HPDE6-E6E7 (cell line): ENCODE measurements at regions not wholly inside any gene's neighbourhood (a gene's known extent, or its start where the extent isn't known, plus 50 kb on each side); places are given as distances from the start of the nearest gene placed in this dataset.
"Not testable (repeated sequence)": the region's sequence is repeated elsewhere in the genome, so short reads cannot be mapped to it uniquely, and the experiment has no call there.

Experiments
- DNase-seq: peaks from one replicate; pipeline ENCODE4 v3.0.0; 2011; ENCODE audit warnings: missing footprints; ENCODE audit errors: extremely low spot score

- no peak for DNase-seq
These were observed 75.5 kb downstream of the ASB1 start for GRCh38 chr2:238502088-238502810.

GRCh38 chr2:238502956-238503791 is 76.4 kb downstream of the ASB1 start:
- DNase-seq, result no peak

- no peak for DNase-seq
These were observed 77.6 kb downstream of the ASB1 start for GRCh38 chr2:238504181-238504931.

GRCh38 chr2:238505119-238505891 is 78.6 kb downstream of the ASB1 start:
- no peak for DNase-seq

GRCh38 chr2:238505892-238506280 is 79.2 kb downstream of the ASB1 start:
- no peak for DNase-seq

GRCh38 chr2:238506371-238507068 is 79.8 kb downstream of the ASB1 start:
- DNase-seq, result no peak

- DNase-seq, result no peak
These were observed 81.1 kb downstream of the ASB1 start for GRCh38 chr2:238507836-238508235.

- no peak for DNase-seq
These were observed 82.6 kb downstream of the ASB1 start for GRCh38 chr2:238509151-238509835.

- DNase-seq, result no peak
These were observed 83.2 kb downstream of the ASB1 start for GRCh38 chr2:238509903-238510302.

- DNase-seq, result no peak
These were observed 84.3 kb downstream of the ASB1 start for GRCh38 chr2:238510911-238511613.

GRCh38 chr2:238511614-238511950 is 84.9 kb downstream of the ASB1 start:
- DNase-seq, result no peak

- DNase-seq, result no peak
These were observed 85.6 kb downstream of the ASB1 start for GRCh38 chr2:238512247-238512867.

- DNase-seq, result peak; percentile 33
These were observed 86.6 kb downstream of the ASB1 start for GRCh38 chr2:238513346-238513745.

GRCh38 chr2:238514024-238514423 is 87.3 kb downstream of the ASB1 start:
- not testable (repeated sequence) for DNase-seq

GRCh38 chr2:238515377-238515776 is 88.7 kb downstream of the ASB1 start:
- no peak for DNase-seq

GRCh38 chr2:238517209-238517608 is 90.5 kb downstream of the ASB1 start:
- DNase-seq, result no peak

GRCh38 chr2:238518172-238518820 is 91.6 kb downstream of the ASB1 start:
- no peak for DNase-seq

GRCh38 chr2:238518821-238519186 is 92.1 kb downstream of the ASB1 start:
- no peak for DNase-seq

- no peak for DNase-seq
These were observed 93.7 kb downstream of the ASB1 start for GRCh38 chr2:238520359-238520886.
